ENCODE measurements at regions not wholly inside any gene's neighbourhood (a gene's known extent, or its start where the extent isn't known, plus 50 kb on each side); places are given as distances from the start of the nearest gene placed in this dataset.

GRCh38 chr5:9851458-9851857 is 221.3 kb upstream of the TAS2R1 start:
- no peak for DNase-seq (ENCODE audit: extremely low spot score)
- ChIA-PET CTCF (interaction anchor here (1.2 kb wide), 1 partner anchor 11 kb away, joined by 3 read pairs; no protein-coding TSS in a partner anchor), POLR2A (no interaction called here)
- no peak for TF ChIP-seq CTCF (IDR thresholded peaks at IDR 0.05; ENCODE audit: control extremely low read depth, extremely low read depth, low read depth, missing control alignments)

- POLR2A ChIA-PET: no interaction called here
- CTCF ChIA-PET: interaction anchor here (1.1 to 1.3 kb wide), 2 partner anchors 10 to 12 kb away, joined by 3 read pairs; no protein-coding TSS in a partner anchor
Observed at GRCh38 chr5:9850456-9850855, 220.3 kb upstream of the TAS2R1 start.

GRCh38 chr5:9847631-9848030 is 217.5 kb upstream of the TAS2R1 start:
- ChIA-PET CTCF (interaction anchor here (1.7 kb wide), 1 partner anchor 22 kb away, joined by 4 read pairs; no protein-coding TSS in a partner anchor), POLR2A (no interaction called here)
- no peak for TF ChIP-seq CTCF (IDR thresholded peaks at IDR 0.05; ENCODE audit: control extremely low read depth, extremely low read depth, low read depth, missing control alignments)
- DNase-seq (ENCODE audit: extremely low spot score): no peak

More at GRCh38 chr5:9850456-9850855, 220.3 kb upstream of the TAS2R1 start:
- TF ChIP-seq CTCF (IDR thresholded peaks at IDR 0.05; ENCODE audit: control extremely low read depth, extremely low read depth, low read depth, missing control alignments): no peak
- DNase-seq (ENCODE audit: extremely low spot score): no peak

- no peak for TF ChIP-seq CTCF (IDR thresholded peaks at IDR 0.05; ENCODE audit: control extremely low read depth, extremely low read depth, low read depth, missing control alignments)
- ChIA-PET CTCF (interaction anchor here (1.1 kb wide), 1 partner anchor 11 kb away, joined by 3 read pairs; no protein-coding TSS in a partner anchor), POLR2A (no interaction called here)
- DNase-seq (ENCODE audit: extremely low spot score): no peak
Observed at GRCh38 chr5:9845185-9845584, 215.0 kb upstream of the TAS2R1 start.

- CTCF ChIA-PET: interaction anchor here (1.4 kb wide), 1 partner anchor 19 kb away, joined by 3 read pairs; no protein-coding TSS in a partner anchor
- DNase-seq (ENCODE audit: extremely low spot score): no peak
- POLR2A ChIA-PET: no interaction called here
- TF ChIP-seq CTCF (IDR thresholded peaks at IDR 0.05; ENCODE audit: control extremely low read depth, extremely low read depth, low read depth, missing control alignments): no peak
Observed at GRCh38 chr5:9841516-9842170, 211.5 kb upstream of the TAS2R1 start.

- POLR2A ChIA-PET: no interaction called here
- no peak for TF ChIP-seq CTCF (IDR thresholded peaks at IDR 0.05; ENCODE audit: control extremely low read depth, extremely low read depth, low read depth, missing control alignments)
- CTCF ChIA-PET: interaction anchor here (0.9 to 1.3 kb wide), 4 partner anchors 10 to 61 kb away, joined by 3 read pairs; no protein-coding TSS in a partner anchor
- DNase-seq (ENCODE audit: extremely low spot score): no peak
Observed at GRCh38 chr5:9838916-9839315, 208.8 kb upstream of the TAS2R1 start.
